ENCODE measurements at regions not wholly inside any gene's neighbourhood (a gene's known extent, or its start where the extent isn't known, plus 50 kb on each side); places are given as distances from the start of the nearest gene placed in this dataset.

DNA sequence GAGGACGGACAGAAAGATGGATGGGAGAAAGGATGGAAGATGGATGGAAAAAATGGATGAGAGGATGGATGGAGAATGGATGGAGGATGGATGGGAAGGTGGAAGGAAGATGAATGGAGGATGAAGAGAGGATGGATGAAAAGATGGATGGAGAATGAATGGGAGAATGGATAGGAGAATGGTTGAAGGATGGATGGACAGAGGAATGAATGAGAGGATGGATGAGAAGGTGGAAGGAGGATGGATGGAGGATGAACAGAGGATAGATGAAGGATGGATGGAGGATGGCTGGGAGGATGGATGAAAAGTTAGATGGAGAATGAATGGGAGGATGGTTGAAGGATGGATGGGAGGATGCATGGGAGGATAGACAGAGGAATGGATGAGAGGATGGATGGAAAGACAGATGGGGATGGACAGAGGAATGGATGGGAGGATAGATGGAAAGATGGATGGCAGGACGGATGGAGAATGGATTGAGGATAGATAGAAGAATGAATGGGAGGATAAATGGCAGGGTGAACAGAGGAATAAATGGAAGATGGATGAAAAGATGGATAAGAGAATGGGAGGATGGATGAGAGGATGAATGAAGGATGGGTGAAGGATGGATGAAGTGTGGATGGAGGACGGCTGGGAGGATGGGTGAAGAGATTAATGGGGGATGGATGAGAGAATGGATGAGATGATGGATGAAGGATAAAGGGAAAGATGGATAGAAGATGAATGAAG, 217.7 kb upstream of the IER5L start:
- no peak for TF ChIP-seq FOXJ3 (CRISPR knock-in tag; IDR thresholded peaks at IDR 0.05)
- no peak for TF ChIP-seq CTCF (IDR thresholded peaks at IDR 0.05)
